SU-DHL-6 (cell line): ENCODE measurements at regions not wholly inside any gene's neighbourhood (a gene's known extent, or its start where the extent isn't known, plus 50 kb on each side); places are given as distances from the start of the nearest gene placed in this dataset.

Experiments used
- H2AFZ ChIP-seq: fragments of 200-600 bp; sonication (generic); 2 replicates; pipeline ENCODE4 v1.6.1; 2014; ENCODE audit warnings: low read depth, mild to moderate bottlenecking, moderate library complexity, mixed read lengths, antibody characterized with exemption, low read length; ENCODE audit not compliant: severe bottlenecking
- H3F3A ChIP-seq: fragments of 200-600 bp; shearing (Covaris generic); 2 replicates; pipeline ENCODE4 v1.6.0; 2016; ENCODE audit warnings: antibody characterized with exemption, mild to moderate bottlenecking; ENCODE audit not compliant: insufficient read depth
- H3K27ac ChIP-seq: fragments of 200-600 bp; sonication (generic); 2 replicates; pipeline ENCODE4 v1.5.1; 2016; ENCODE audit warnings: low read depth, mild to moderate bottlenecking, low read length, moderate library complexity, mixed read lengths
- H3K27me3 ChIP-seq: fragments of 200-600 bp; sonication (generic), shearing (Covaris generic); 2 replicates; pipeline ENCODE4 v1.6.0; 2014; ENCODE audit warnings: mild to moderate bottlenecking, low read length
- H3K36me3 ChIP-seq: fragments of 200-600 bp; sonication (generic); 2 replicates; pipeline ENCODE4 v1.6.1; 2014; ENCODE audit warnings: mild to moderate bottlenecking, low read length, mixed read lengths
- H3K4me2 ChIP-seq: fragments of 300-600, 200-600 bp; shearing (Covaris generic), sonication (generic); 2 replicates; pipeline ENCODE4 v1.6.0; 2014; ENCODE audit warnings: low read length, low read depth, mild to moderate bottlenecking; ENCODE audit not compliant: poor library complexity, severe bottlenecking
- H3K4me3 ChIP-seq: fragments of 200-600 bp; sonication (generic); 2 replicates; pipeline ENCODE4 v1.5.1; 2014; ENCODE audit warnings: antibody characterized with exemption, low read length, mild to moderate bottlenecking, mixed read lengths; ENCODE audit not compliant: insufficient read depth, poor library complexity, severe bottlenecking
- H3K79me2 ChIP-seq: fragments of 200-600 bp; sonication (generic); 2 replicates; pipeline ENCODE4 v1.6.1; 2014; ENCODE audit warnings: mild to moderate bottlenecking, low read length, moderate library complexity; ENCODE audit not compliant: insufficient read depth
- H3K9ac ChIP-seq: fragments of 200-600 bp; sonication (generic); 2 replicates; pipeline ENCODE4 v1.7.0; 2014; ENCODE audit warnings: mild to moderate bottlenecking, low read length
- H3K9me2 ChIP-seq: fragments of 200-600 bp; sonication (generic); replicated peaks from 2 replicates; pipeline ENCODE4 v1.6.1; 2014; ENCODE audit warnings: low read length; ENCODE audit not compliant: insufficient read depth
- H3K9me3 ChIP-seq: fragments of 200-600 bp; sonication (generic); 2 replicates; pipeline ENCODE4 v1.6.1; 2014; ENCODE audit warnings: low read length, mixed read lengths; ENCODE audit not compliant: insufficient read depth
- H4K20me1 ChIP-seq: fragments of 200-600 bp; sonication (generic); 2 replicates; pipeline ENCODE4 v1.6.1; 2014; ENCODE audit warnings: low read depth, mild to moderate bottlenecking, antibody characterized with exemption, low read length, moderate library complexity, mixed read lengths
- CTCF ChIP-seq: fragments of 200-600 bp; sonication (generic); IDR thresholded peaks from one replicate; pipeline ENCODE4 v1.5.1; 2017; ENCODE audit warnings: antibody characterized with exemption, mild to moderate bottlenecking, low read length, moderate library complexity; ENCODE audit not compliant: insufficient read depth, poor library complexity, severe bottlenecking
- EZH2phosphoT487 ChIP-seq: fragments of 200-600 bp; sonication (generic), shearing (Covaris generic); conservative IDR thresholded peaks from 2 replicates; pipeline ENCODE4 v1.6.1; 2018; ENCODE audit warnings: mild to moderate bottlenecking, antibody characterized with exemption, low read length, moderate library complexity, mixed read lengths

DNA sequence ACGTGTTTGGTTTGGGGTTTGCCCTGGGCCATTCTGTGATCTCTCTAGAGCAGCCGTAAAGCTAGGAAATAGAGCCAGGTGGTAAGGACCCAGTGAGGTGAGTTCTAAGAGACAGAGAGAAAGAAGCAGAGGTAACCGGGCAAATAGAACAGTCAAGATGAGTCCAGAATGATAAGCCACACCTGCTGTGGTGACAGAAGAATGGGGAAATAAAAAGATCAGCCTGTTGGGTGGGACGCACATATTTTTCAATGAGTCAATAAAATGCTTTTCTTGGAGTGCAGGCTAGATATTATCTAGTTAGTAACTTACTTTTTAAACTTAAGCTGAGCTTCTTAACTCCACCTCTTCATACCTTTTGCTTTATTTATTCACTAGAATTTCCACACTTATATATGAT, 135.0 kb downstream of the NFKBIZ start:
- no peak overlapping the region for H3K27ac ChIP-seq
- H3K4me3 ChIP-seq, result no peak overlapping the region
- H3K4me2 ChIP-seq, result no peak overlapping the region
- no peak overlapping the region for H3K9ac ChIP-seq
- H3K9me3 ChIP-seq, result no peaks in the 10 kb centered on the region
- H3K27me3 ChIP-seq, result no peaks in the 10 kb centered on the region
- no peaks in the 10 kb centered on the region for H3F3A ChIP-seq
- no peaks in the 10 kb centered on the region for H3K9me2 ChIP-seq
- no peak for TF ChIP-seq EZH2phosphoT487
- TF ChIP-seq CTCF, result no peak
- H3K36me3 ChIP-seq, result no peaks in the 10 kb centered on the region
- no peaks in the 10 kb centered on the region for H4K20me1 ChIP-seq
- H2AFZ ChIP-seq, result no peak overlapping the region
- no peaks in the 10 kb centered on the region for H3K79me2 ChIP-seq

- no peak overlapping the region for H3K4me3 ChIP-seq
- H3K9me3 ChIP-seq, result no peaks in the 10 kb centered on the region
- no peaks in the 10 kb centered on the region for H3K9me2 ChIP-seq
- H3F3A ChIP-seq, result no peaks in the 10 kb centered on the region
- H3K9ac ChIP-seq, result no peak overlapping the region
- H2AFZ ChIP-seq, result no peak overlapping the region
- no peaks in the 10 kb centered on the region for H3K27me3 ChIP-seq
- no peaks in the 10 kb centered on the region for H3K36me3 ChIP-seq
- H3K4me2 ChIP-seq, result peak overlapping the region; percentile 12
- no peak overlapping the region for H3K27ac ChIP-seq
- H4K20me1 ChIP-seq, result no peaks in the 10 kb centered on the region
- no peaks in the 10 kb centered on the region for H3K79me2 ChIP-seq
- TF ChIP-seq CTCF (no peak), EZH2phosphoT487 (no peak)
Measured at GRCh38 chr3:101988596-101988995, 139.3 kb downstream of the NFKBIZ start.

DNA sequence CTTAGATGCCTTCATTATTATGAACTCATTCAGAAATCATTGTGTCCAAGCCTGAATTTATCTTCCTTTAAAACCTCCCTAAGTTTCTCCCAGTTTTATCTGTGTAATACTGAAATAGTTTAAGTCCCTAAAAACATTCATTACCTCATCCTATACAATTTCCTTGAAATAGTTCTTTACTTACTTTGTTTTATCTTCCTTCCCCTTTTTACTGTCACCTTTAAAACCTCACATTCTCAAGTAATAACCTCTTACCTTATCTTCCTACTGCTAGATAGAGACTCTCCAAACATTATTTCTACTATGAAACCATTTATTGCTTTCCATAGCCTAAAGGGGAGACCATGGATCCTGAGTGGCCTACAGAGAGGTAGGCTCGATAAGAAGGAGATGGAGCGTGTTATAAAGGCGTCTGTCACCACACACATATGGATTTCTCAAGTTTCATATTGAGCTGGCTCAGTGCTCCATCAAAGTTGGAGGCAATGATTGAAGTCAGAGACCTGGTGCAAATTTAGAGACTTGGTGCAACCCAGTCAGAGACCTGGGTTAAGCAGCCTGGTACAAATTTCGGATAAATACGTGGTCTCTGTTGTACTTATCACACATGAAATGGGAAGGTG, 140.4 kb downstream of the NFKBIZ start:
- Histone ChIP-seq H3K9me3 (no peaks in the 10 kb centered on the region), H3K4me3 (no peak overlapping the region), H4K20me1 (no peaks in the 10 kb centered on the region), H3K9ac (no peak overlapping the region; the same call in 1 of the 2 replicates), H3K27me3 (no peaks in the 10 kb centered on the region), H3K36me3 (no peaks in the 10 kb centered on the region), H3F3A (peaks cover under 1% of the 10 kb centered on the region; the same call in 1 of the 2 replicates), H3K27ac (no peak overlapping the region), H3K4me2 (peak overlapping the region; percentile 5), H3K79me2 (no peaks in the 10 kb centered on the region), H2AFZ (no peak overlapping the region), H3K9me2 (no peaks in the 10 kb centered on the region)
- TF ChIP-seq EZH2phosphoT487, result no peak
- TF ChIP-seq CTCF, result no peak
